ENCODE measurements at regions not wholly inside any gene's neighbourhood (a gene's known extent, or its start where the extent isn't known, plus 50 kb on each side); places are given as distances from the start of the nearest gene placed in this dataset.

DNA sequence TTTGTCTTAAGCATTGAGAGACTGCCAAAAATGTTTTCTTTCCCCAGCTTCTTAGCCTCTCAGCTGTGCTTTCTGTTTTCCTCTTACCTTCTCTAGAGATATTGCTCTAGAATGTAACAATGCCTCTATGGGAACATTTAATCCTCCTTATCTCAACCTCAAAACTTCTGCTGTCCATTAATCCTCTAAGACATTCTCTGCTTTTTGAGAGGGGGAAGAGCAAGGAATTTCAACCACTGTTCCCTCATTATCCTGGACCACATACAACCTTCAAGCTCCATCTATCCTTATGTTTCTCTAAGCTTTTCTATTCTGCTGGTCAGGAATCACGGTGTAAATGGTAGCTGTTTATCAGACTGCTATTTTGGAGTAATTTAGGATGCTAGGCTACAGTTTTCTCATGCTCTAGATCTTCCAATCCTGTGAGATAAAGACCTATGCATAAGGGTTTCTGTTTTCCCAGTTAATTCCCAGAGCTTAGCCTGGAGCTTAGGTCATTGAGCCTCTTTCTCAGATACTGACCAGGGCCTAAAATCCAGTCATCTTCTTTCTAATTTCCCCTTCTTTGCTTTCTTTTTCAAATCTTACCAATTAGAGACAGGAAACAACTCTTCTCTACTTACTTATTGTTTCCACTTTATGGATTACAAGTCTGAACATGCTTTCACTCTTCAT, 282.0 kb downstream of the CALCRL start:
- FAIRE-seq (no peak), DNase-seq (ENCODE audit: low read depth) (peak; percentile 29)
- no peaks in the 10 kb centered on the region for H3K79me2 ChIP-seq (ENCODE audit: insufficient read depth, low read length)
- H4K20me1 ChIP-seq (ENCODE audit: insufficient read depth, low read length), result no peaks in the 10 kb centered on the region
- H3K9me3 Mint-ChIP-seq (ENCODE audit: unreplicated experiment), result no peaks in the 10 kb centered on the region
- peaks cover 2% of the 10 kb centered on the region for H3K4me1 Mint-ChIP-seq (ENCODE audit: low read depth, unreplicated experiment)
- no peak for TF ChIP-seq CTCF (IDR thresholded peaks at IDR 0.05; ENCODE audit: insufficient read depth, low read depth, low read length)
- no peak for TF ChIP-seq EZH2 (IDR thresholded peaks at IDR 0.05; ENCODE audit: insufficient read depth, low read length)
- H3K27ac ChIP-seq (ENCODE audit: low read depth, low read length), result no peak overlapping the region
- no peak overlapping the region for H3K27ac Mint-ChIP-seq (ENCODE audit: unreplicated experiment)
- no peak overlapping the region for H2AFZ ChIP-seq (ENCODE audit: low read depth, low read length)
- no peak overlapping the region for H3K4me2 ChIP-seq (ENCODE audit: low read length)
- no peak overlapping the region for H3K4me3 ChIP-seq (ENCODE audit: insufficient read depth, low read depth, low read length)
- H3K36me3 ChIP-seq (ENCODE audit: insufficient read depth, low read length), result no peaks in the 10 kb centered on the region
- H3K36me3 Mint-ChIP-seq (ENCODE audit: low read depth, unreplicated experiment), result no peaks in the 10 kb centered on the region
- H3K27me3 ChIP-seq (ENCODE audit: insufficient read depth, low read length), result no peaks in the 10 kb centered on the region
- H3K4me1 ChIP-seq (ENCODE audit: insufficient read depth, low read length), result no peaks in the 10 kb centered on the region
- no peaks in the 10 kb centered on the region for H3K27me3 Mint-ChIP-seq (ENCODE audit: low read depth, unreplicated experiment)
- H3K9me3 ChIP-seq (ENCODE audit: insufficient read depth, low read depth, low read length), result no peaks in the 10 kb centered on the region
- no peak overlapping the region for H3K9ac ChIP-seq (ENCODE audit: low read length)
- H3K4me3 Mint-ChIP-seq (ENCODE audit: unreplicated experiment), result no peak overlapping the region

DNA sequence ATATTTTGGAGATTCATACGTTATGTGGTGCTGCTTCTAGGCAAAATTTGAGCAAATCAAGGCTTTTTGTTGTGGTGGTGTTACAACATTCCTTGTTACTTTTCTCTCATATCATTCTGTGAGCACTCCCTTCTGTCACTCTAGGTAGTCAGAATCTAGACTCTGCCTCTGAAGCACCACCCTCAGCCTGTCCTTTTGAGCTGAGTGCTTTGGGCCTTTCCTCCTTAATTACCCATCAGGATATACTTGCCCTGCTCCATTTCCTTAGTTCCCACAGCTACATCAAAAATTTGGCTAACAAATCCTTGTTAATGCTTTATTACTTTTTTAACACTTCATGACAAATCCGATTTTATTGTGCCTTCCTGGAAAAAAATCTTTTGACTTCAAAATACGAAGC, 289.6 kb downstream of the CALCRL start:
- no peak overlapping the region for H3K4me3 Mint-ChIP-seq (ENCODE audit: unreplicated experiment)
- Histone ChIP-seq H3K4me3 (ENCODE audit: insufficient read depth, low read depth, low read length) (no peak overlapping the region), H2AFZ (ENCODE audit: low read depth, low read length) (no peak overlapping the region), H3K9ac (ENCODE audit: low read length) (no peak overlapping the region), H3K27ac (ENCODE audit: low read depth, low read length) (no peak overlapping the region), H3K27me3 (ENCODE audit: insufficient read depth, low read length) (no peaks in the 10 kb centered on the region), H3K36me3 (ENCODE audit: insufficient read depth, low read length) (no peaks in the 10 kb centered on the region), H3K9me3 (ENCODE audit: insufficient read depth, low read depth, low read length) (no peaks in the 10 kb centered on the region), H3K4me1 (ENCODE audit: insufficient read depth, low read length) (no peaks in the 10 kb centered on the region), H3K4me2 (ENCODE audit: low read length) (no peak overlapping the region), H3K79me2 (ENCODE audit: insufficient read depth, low read length) (no peaks in the 10 kb centered on the region), H4K20me1 (ENCODE audit: insufficient read depth, low read length) (no peaks in the 10 kb centered on the region)
- DNase-seq (ENCODE audit: low read depth) (no peak), FAIRE-seq (no peak)
- no peaks in the 10 kb centered on the region for H3K4me1 Mint-ChIP-seq (ENCODE audit: low read depth, unreplicated experiment)
- H3K36me3 Mint-ChIP-seq (ENCODE audit: low read depth, unreplicated experiment), result no peaks in the 10 kb centered on the region
- peaks cover 6% of the 10 kb centered on the region for H3K9me3 Mint-ChIP-seq (ENCODE audit: unreplicated experiment)
- no peaks in the 10 kb centered on the region for H3K27me3 Mint-ChIP-seq (ENCODE audit: low read depth, unreplicated experiment)
- H3K27ac Mint-ChIP-seq (ENCODE audit: unreplicated experiment), result no peak overlapping the region
- no peak for TF ChIP-seq CTCF (IDR thresholded peaks at IDR 0.05; ENCODE audit: insufficient read depth, low read depth, low read length)
- TF ChIP-seq EZH2 (IDR thresholded peaks at IDR 0.05; ENCODE audit: insufficient read depth, low read length), result no peak

DNA sequence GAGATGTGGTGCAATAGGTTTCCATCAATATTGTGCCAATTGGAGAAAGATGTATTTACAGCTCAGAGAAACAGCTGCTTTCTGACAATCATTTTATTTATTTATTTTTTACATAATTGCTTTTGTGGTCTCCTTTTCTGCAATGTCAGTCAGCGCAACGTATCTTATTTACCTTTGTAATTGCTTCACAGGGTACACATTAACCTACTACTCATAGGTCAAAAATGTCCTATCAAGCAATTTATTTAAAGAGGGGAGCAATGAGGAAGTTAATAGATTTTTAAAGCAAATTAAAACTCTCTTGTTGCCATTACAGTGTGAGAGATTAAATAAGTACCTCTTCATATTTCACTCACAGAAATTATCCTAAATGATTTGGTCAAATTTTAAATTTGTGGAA, 291.0 kb downstream of the CALCRL start:
- H3K27ac ChIP-seq (ENCODE audit: low read depth, low read length), result no peak overlapping the region
- H3K4me3 ChIP-seq (ENCODE audit: insufficient read depth, low read depth, low read length), result no peak overlapping the region
- H3K4me3 Mint-ChIP-seq (ENCODE audit: unreplicated experiment), result no peak overlapping the region
- no peak overlapping the region for H3K27ac Mint-ChIP-seq (ENCODE audit: unreplicated experiment)
- H3K27me3 Mint-ChIP-seq (ENCODE audit: low read depth, unreplicated experiment), result no peaks in the 10 kb centered on the region
- TF ChIP-seq EZH2 (IDR thresholded peaks at IDR 0.05; ENCODE audit: insufficient read depth, low read length) (no peak), CTCF (IDR thresholded peaks at IDR 0.05; ENCODE audit: insufficient read depth, low read depth, low read length) (no peak)
- no peaks in the 10 kb centered on the region for H3K79me2 ChIP-seq (ENCODE audit: insufficient read depth, low read length)
- no peaks in the 10 kb centered on the region for H4K20me1 ChIP-seq (ENCODE audit: insufficient read depth, low read length)
- no peaks in the 10 kb centered on the region for H3K4me1 ChIP-seq (ENCODE audit: insufficient read depth, low read length)
- no peaks in the 10 kb centered on the region for H3K4me1 Mint-ChIP-seq (ENCODE audit: low read depth, unreplicated experiment)
- no peak for DNase-seq (ENCODE audit: low read depth)
- H2AFZ ChIP-seq (ENCODE audit: low read depth, low read length), result no peak overlapping the region
- peaks cover 6% of the 10 kb centered on the region for H3K9me3 Mint-ChIP-seq (ENCODE audit: unreplicated experiment)
- FAIRE-seq, result no peak
- H3K9me3 ChIP-seq (ENCODE audit: insufficient read depth, low read depth, low read length), result no peaks in the 10 kb centered on the region
- no peaks in the 10 kb centered on the region for H3K36me3 Mint-ChIP-seq (ENCODE audit: low read depth, unreplicated experiment)
- H3K9ac ChIP-seq (ENCODE audit: low read length), result no peak overlapping the region
- H3K36me3 ChIP-seq (ENCODE audit: insufficient read depth, low read length), result no peaks in the 10 kb centered on the region
- H3K4me2 ChIP-seq (ENCODE audit: low read length), result no peak overlapping the region
- H3K27me3 ChIP-seq (ENCODE audit: insufficient read depth, low read length), result no peaks in the 10 kb centered on the region
